Spleen (tissue), 7 donors: ENCODE measurements at regions not wholly inside any gene's neighbourhood (a gene's known extent, or its start where the extent isn't known, plus 50 kb on each side); places are given as distances from the start of the nearest gene placed in this dataset.

Source experiments
- CTCF ChIP-seq, 11 experiments: fragments of 200-600 bp in 7 of 11; fragments of 450-650 bp in 4 of 11; sonication (generic) in 4 of 11; IDR thresholded peaks in 8 of 11; conservative IDR thresholded peaks in 3 of 11; 1 replicate in 7 of 11; 2 replicates in 4 of 11; pipeline versions ENCODE4 v1.4.0 to v1.8.0; 2016 to 2021; ENCODE audit warnings: antibody characterized with exemption in 11 of 11, inconsistent platforms in 4 of 11, mild to moderate bottlenecking in 1 of 11
- POLR2AphosphoS5 ChIP-seq, 3 donors: sonication (generic); formaldehyde crosslinking; IDR thresholded peaks; one replicate each; pipeline ENCODE4 v1.5.1; 2017; ENCODE audit warnings: antibody characterized with exemption in 3 of 3
- donor health status: DM: no; HTN: no; CAD: no; lungs with moderate emphysema.
- donor health status: DM: no; HTN: no; CAD: no.
- donor health status: DM: no; HTN: no; CAD: no.

- no peak for TF ChIP-seq POLR2AphosphoS5 (IDR thresholded peaks at IDR 0.05)
- TF ChIP-seq CTCF (IDR thresholded peaks at IDR 0.05 in 8 of 11, conservative IDR thresholded peaks at IDR 0.05 in 3 of 11) = no peak
These were observed 164.4 kb downstream of the SIM1 start for GRCh38 chr6:100300221-100300736.
